HG02610 (cell line): ENCODE measurements at regions not wholly inside any gene's neighbourhood (a gene's known extent, or its start where the extent isn't known, plus 50 kb on each side); places are given as distances from the start of the nearest gene placed in this dataset.

ENCODE experiments used
- ATAC-seq: cut with Tn5 transposase; IDR thresholded peaks from one replicate; pipeline ENCODE4 v1.9.1; 2021; ENCODE audit warnings: mild to moderate bottlenecking, moderate library complexity; ENCODE audit not compliant: unreplicated experiment

- ATAC-seq, result no peak
Observed at GRCh38 chr9:89554307-89555035, 50.3 kb upstream of the GADD45G start.

GRCh38 chr9:89553451-89554010 lies 51.3 kb upstream of the GADD45G start:
- ATAC-seq, result no peak

GRCh38 chr9:89550346-89550927 lies 52.5 kb upstream of the SEMA4D start:
- ATAC-seq, result no peak

- peak; percentile 71 for ATAC-seq
Observed at GRCh38 chr9:89549031-89549644, 51.2 kb upstream of the SEMA4D start.

- ATAC-seq, result no peak
Observed at GRCh38 chr9:89548071-89548638, 50.2 kb upstream of the SEMA4D start.
